Trophoblast cell (in vitro differentiated cells and primary cell): ENCODE measurements at regions not wholly inside any gene's neighbourhood (a gene's known extent, or its start where the extent isn't known, plus 50 kb on each side); places are given as distances from the start of the nearest gene placed in this dataset.
A peak's percentile ranks its signal among the peaks of the same experiment; 100 is the strongest.

Source experiments
- DNase-seq, 2 donors: peaks; one replicate each; pipeline ENCODE4 v3.0.0-alpha.2; 2016
- H2AFZ ChIP-seq: 2 replicates; pipeline ENCODE4 v1.6.1; 2013; ENCODE audit warnings: low read length, moderate library complexity, mild to moderate bottlenecking; ENCODE audit not compliant: insufficient read depth, poor library complexity
- H2AK5ac ChIP-seq: 2 replicates; pipeline ENCODE4 v1.6.1; 2013; ENCODE audit warnings: mild to moderate bottlenecking, low read length
- H2BK120ac ChIP-seq: 2 replicates; pipeline ENCODE4 v1.6.1; 2013; ENCODE audit warnings: low read length, mild to moderate bottlenecking, moderate library complexity; ENCODE audit not compliant: insufficient read depth, poor library complexity
- H2BK12ac ChIP-seq: 2 replicates; pipeline ENCODE4 v1.6.1; 2013; ENCODE audit warnings: mild to moderate bottlenecking, low read length, moderate library complexity
- H2BK5ac ChIP-seq: 2 replicates; pipeline ENCODE4 v1.6.1; 2013; ENCODE audit warnings: low read length, low read depth, moderate library complexity, mild to moderate bottlenecking; ENCODE audit not compliant: poor library complexity
- H3K14ac ChIP-seq: 2 replicates; pipeline ENCODE4 v1.6.1; 2013; ENCODE audit warnings: mild to moderate bottlenecking, low read length
- H3K18ac ChIP-seq: 2 replicates; pipeline ENCODE4 v1.6.1; 2013; ENCODE audit warnings: mild to moderate bottlenecking, low read length
- H3K23ac ChIP-seq: 2 replicates; pipeline ENCODE4 v1.6.1; 2013; ENCODE audit warnings: low read length
- H3K27ac ChIP-seq: 2 replicates; pipeline ENCODE4 v1.5.1; 2013; ENCODE audit warnings: low read depth, mild to moderate bottlenecking, inconsistent platforms, low read length, moderate library complexity
- H3K27me3 ChIP-seq: 2 replicates; pipeline ENCODE4 v1.6.1; 2013; ENCODE audit warnings: inconsistent platforms, mild to moderate bottlenecking, low read length, moderate library complexity; ENCODE audit not compliant: insufficient read depth
- H3K36me3 ChIP-seq, 2 experiments: 1 replicate in 1 of 2; 2 replicates in 1 of 2; pipeline ENCODE4 v1.6.1; 2013; ENCODE audit warnings: low read length in 2 of 2, mild to moderate bottlenecking in 2 of 2, moderate library complexity in 1 of 2; ENCODE audit not compliant: insufficient read depth in 2 of 2, control insufficient read depth in 1 of 2
- H3K4ac ChIP-seq: 2 replicates; pipeline ENCODE4 v1.6.1; 2013; ENCODE audit warnings: low read depth, mild to moderate bottlenecking, low read length, moderate library complexity
- H3K4me1 ChIP-seq, 2 experiments: 1 replicate in 1 of 2; 2 replicates in 1 of 2; pipeline ENCODE4 v1.6.1; 2013; ENCODE audit warnings: low read length in 2 of 2, mild to moderate bottlenecking in 2 of 2, moderate library complexity in 1 of 2; ENCODE audit not compliant: insufficient read depth in 2 of 2, control insufficient read depth in 1 of 2
- H3K4me2 ChIP-seq: 2 replicates; pipeline ENCODE4 v1.6.1; 2013; ENCODE audit warnings: inconsistent platforms, mild to moderate bottlenecking, low read length, moderate library complexity
- H3K4me3 ChIP-seq: 2 replicates; pipeline ENCODE4 v1.5.1; 2013; ENCODE audit warnings: mild to moderate bottlenecking, low read depth, low read length, inconsistent platforms
- H3K79me1 ChIP-seq: one replicate; pipeline ENCODE4 v1.6.1; 2013; ENCODE audit warnings: low read length
- H3K79me2 ChIP-seq: 2 replicates; pipeline ENCODE4 v1.6.1; 2013; ENCODE audit warnings: low read length, mild to moderate bottlenecking; ENCODE audit not compliant: control insufficient read depth, insufficient read depth, poor library complexity
- H3K9ac ChIP-seq: 2 replicates; pipeline ENCODE4 v1.6.1; 2013; ENCODE audit warnings: mild to moderate bottlenecking, low read length
- H3K9me3 ChIP-seq: 2 replicates; pipeline ENCODE4 v1.6.1; 2013; ENCODE audit warnings: low read depth, mild to moderate bottlenecking, control low read depth, inconsistent platforms, low read length; ENCODE audit not compliant: insufficient read depth
- H4K12ac ChIP-seq: 2 replicates; pipeline ENCODE4 v1.6.1; 2013; ENCODE audit warnings: low read depth, mild to moderate bottlenecking, low read length, moderate library complexity
- H4K8ac ChIP-seq: 2 replicates; pipeline ENCODE4 v1.6.1; 2013; ENCODE audit warnings: low read depth, mild to moderate bottlenecking, low read length, moderate library complexity
- H4K91ac ChIP-seq: one replicate; pipeline ENCODE4 v1.6.1; 2013; ENCODE audit warnings: low read depth, mild to moderate bottlenecking, low read length, moderate library complexity
- WGBS: extraction: QIAGEN DNeasy Blood & Tissue Kit; methylation state at CpG from one replicate; pipeline ENCODE4 v1.1.7; 2013; ENCODE audit warnings: missing lambda C conversion rate; ENCODE audit not compliant: insufficient read length, insufficient coverage; ENCODE audit errors: extremely low coverage; 5-methylcytosine and 5-hydroxymethylcytosine counted together

GRCh38 chr5:178791976-178792375, 61.5 kb upstream of the ZNF354A start:
- Histone ChIP-seq H2AK5ac (no peak overlapping the region), H3K36me3 (no peaks in the 10 kb centered on the region), H2BK120ac (no peak overlapping the region), H4K8ac (no peak overlapping the region), H4K12ac (no peak overlapping the region), H4K91ac (no peak overlapping the region), H3K9me3 (peaks cover 69% of the 10 kb centered on the region), H3K4me3 (no peak overlapping the region), H3K79me2 (no peaks in the 10 kb centered on the region), H3K27ac (no peak overlapping the region), H3K4ac (no peak overlapping the region), H3K4me1 (no peaks in the 10 kb centered on the region), H2AFZ (no peak overlapping the region), H3K79me1 (no peaks in the 10 kb centered on the region), H2BK12ac (no peak overlapping the region), H3K27me3 (no peaks in the 10 kb centered on the region), H2BK5ac (no peak overlapping the region), H3K14ac (no peak overlapping the region), H3K23ac (no peak overlapping the region), H3K9ac (no peak overlapping the region), H3K18ac (no peak overlapping the region), H3K4me2 (no peak overlapping the region)
- no CpG with 5 or more reads among the region's 6 CpGs for WGBS
- DNase-seq: no peak

- Histone ChIP-seq H2AFZ (no peak overlapping the region), H4K12ac (no peak overlapping the region), H3K4me3 (peak overlapping the region; percentile 5), H3K4me2 (no peak overlapping the region), H3K9me3 (peaks cover 67% of the 10 kb centered on the region), H3K36me3 (no peaks in the 10 kb centered on the region), H2BK120ac (no peak overlapping the region), H3K23ac (no peak overlapping the region), H3K79me2 (no peaks in the 10 kb centered on the region), H3K9ac (no peak overlapping the region), H3K14ac (no peak overlapping the region), H2BK5ac (no peak overlapping the region), H4K8ac (no peak overlapping the region), H2BK12ac (no peak overlapping the region), H3K27ac (no peak overlapping the region), H3K4ac (no peak overlapping the region), H3K4me1 (no peaks in the 10 kb centered on the region), H3K18ac (no peak overlapping the region), H4K91ac (no peak overlapping the region), H3K27me3 (no peaks in the 10 kb centered on the region), H2AK5ac (no peak overlapping the region), H3K79me1 (no peaks in the 10 kb centered on the region)
- WGBS: no CpG with 5 or more reads among the region's 11 CpGs
- peak; percentile 37 to 76 for DNase-seq
Observed at GRCh38 chr5:178790371-178790770, 59.9 kb upstream of the ZNF354A start.

- WGBS: no CpG with 5 or more reads among the region's 21 CpGs
- Histone ChIP-seq H4K8ac (no peak overlapping the region), H3K79me1 (no peaks in the 10 kb centered on the region), H3K4me1 (no peaks in the 10 kb centered on the region), H3K23ac (no peak overlapping the region), H3K36me3 (no peaks in the 10 kb centered on the region), H3K4me2 (no peak overlapping the region), H3K4me3 (no peak overlapping the region), H2AK5ac (no peak overlapping the region), H3K18ac (no peak overlapping the region), H3K4ac (no peak overlapping the region), H3K9me3 (peaks cover 58% of the 10 kb centered on the region), H3K27me3 (no peaks in the 10 kb centered on the region), H4K91ac (no peak overlapping the region), H2AFZ (no peak overlapping the region), H2BK120ac (no peak overlapping the region), H3K79me2 (no peaks in the 10 kb centered on the region), H3K9ac (no peak overlapping the region), H2BK12ac (no peak overlapping the region), H2BK5ac (no peak overlapping the region), H3K14ac (no peak overlapping the region), H3K27ac (no peak overlapping the region), H4K12ac (no peak overlapping the region)
- no peak for DNase-seq
Observed at GRCh38 chr5:178788381-178789085, 58.1 kb upstream of the ZNF354A start.

- Histone ChIP-seq H2AFZ (no peak overlapping the region), H3K9ac (no peak overlapping the region), H2BK12ac (no peak overlapping the region), H2BK120ac (no peak overlapping the region), H3K18ac (no peak overlapping the region), H3K36me3 (no peaks in the 10 kb centered on the region), H3K4ac (no peak overlapping the region), H3K14ac (no peak overlapping the region), H3K9me3 (peaks cover 58% of the 10 kb centered on the region), H3K4me3 (no peak overlapping the region), H2BK5ac (no peak overlapping the region), H3K27me3 (no peaks in the 10 kb centered on the region), H3K79me2 (no peaks in the 10 kb centered on the region), H2AK5ac (no peak overlapping the region), H3K23ac (no peak overlapping the region), H3K79me1 (no peaks in the 10 kb centered on the region), H3K27ac (no peak overlapping the region), H4K12ac (no peak overlapping the region), H3K4me1 (no peaks in the 10 kb centered on the region), H3K4me2 (no peak overlapping the region), H4K8ac (no peak overlapping the region), H4K91ac (no peak overlapping the region)
- no peak for DNase-seq
- WGBS: no CpG with 5 or more reads among the region's 9 CpGs
Observed at GRCh38 chr5:178787889-178788288, 57.4 kb upstream of the ZNF354A start.
